ENCODE measurements at regions not wholly inside any gene's neighbourhood (a gene's known extent, or its start where the extent isn't known, plus 50 kb on each side); places are given as distances from the start of the nearest gene placed in this dataset.

GRCh38 chr16:60582528-60582927 is 1453.7 kb downstream of the CDH8 start:
- TF ChIP-seq POLR2A (IDR thresholded peaks at IDR 0.05) (no peak), CTCF (IDR thresholded peaks at IDR 0.05 in 4 of 5, conservative IDR thresholded peaks at IDR 0.05 in 1 of 5) (no peak)
